C4-2B (cell line): ENCODE measurements at regions not wholly inside any gene's neighbourhood (a gene's known extent, or its start where the extent isn't known, plus 50 kb on each side); places are given as distances from the start of the nearest gene placed in this dataset.

Source experiments
- CTCF ChIP-seq: fragments of 450-650 bp; conservative IDR thresholded peaks from 2 replicates; pipeline ENCODE4 v1.5.1; 2017; ENCODE audit warnings: mild to moderate bottlenecking
- ZFX ChIP-seq: fragments of 450-650 bp; IDR thresholded peaks from 2 replicates; pipeline ENCODE4 v1.6.1; 2017

GRCh38 chr3:64440498-64440897 lies 215.2 kb upstream of the PRICKLE2 start:
- TF ChIP-seq CTCF, result no peak
- no peak for TF ChIP-seq ZFX
